ENCODE measurements at regions not wholly inside any gene's neighbourhood (a gene's known extent, or its start where the extent isn't known, plus 50 kb on each side); places are given as distances from the start of the nearest gene placed in this dataset.

DNA sequence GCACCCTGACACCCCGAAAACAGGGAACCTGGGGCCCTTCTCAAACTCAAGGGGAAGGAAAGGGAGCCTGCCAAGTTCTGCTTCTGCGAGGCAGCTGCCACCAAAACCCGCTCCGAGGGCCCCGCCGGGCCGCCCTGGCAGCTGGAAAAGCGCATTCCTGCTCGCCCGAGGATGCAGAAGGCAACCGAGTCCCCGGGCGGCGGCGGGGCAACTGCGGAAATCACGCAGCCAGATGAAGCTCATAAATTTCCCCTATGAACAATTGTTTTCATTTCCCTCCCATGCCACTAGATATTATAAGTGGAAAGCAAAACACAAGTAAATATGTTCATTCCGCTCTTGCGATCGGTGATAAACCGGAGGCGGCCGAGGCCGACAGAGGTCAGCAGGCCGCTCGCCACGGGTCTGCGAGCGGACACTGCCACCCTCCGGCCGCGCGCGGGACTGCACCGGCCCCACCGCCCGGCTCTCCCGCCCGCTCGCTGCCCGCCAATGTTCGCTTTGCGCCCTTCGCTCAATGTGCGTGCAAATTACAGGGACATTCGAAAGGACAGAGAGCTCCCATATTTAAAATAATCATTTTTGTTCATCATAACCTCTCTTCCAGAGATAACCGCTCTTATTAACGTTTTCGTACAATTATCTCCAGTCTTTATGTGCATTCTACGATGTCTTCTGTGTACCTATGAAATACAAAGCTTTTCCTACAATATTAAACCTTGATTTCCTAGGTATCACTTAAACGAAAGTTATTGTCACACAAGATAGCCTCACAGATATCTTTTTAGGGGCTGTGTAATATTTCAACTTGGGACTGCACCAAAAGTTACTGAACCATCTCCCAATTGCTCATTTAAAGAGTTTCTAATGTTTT lies 120.8 kb upstream of the ZNF507 start:
- peak; percentile 51 for DNase-seq

DNA sequence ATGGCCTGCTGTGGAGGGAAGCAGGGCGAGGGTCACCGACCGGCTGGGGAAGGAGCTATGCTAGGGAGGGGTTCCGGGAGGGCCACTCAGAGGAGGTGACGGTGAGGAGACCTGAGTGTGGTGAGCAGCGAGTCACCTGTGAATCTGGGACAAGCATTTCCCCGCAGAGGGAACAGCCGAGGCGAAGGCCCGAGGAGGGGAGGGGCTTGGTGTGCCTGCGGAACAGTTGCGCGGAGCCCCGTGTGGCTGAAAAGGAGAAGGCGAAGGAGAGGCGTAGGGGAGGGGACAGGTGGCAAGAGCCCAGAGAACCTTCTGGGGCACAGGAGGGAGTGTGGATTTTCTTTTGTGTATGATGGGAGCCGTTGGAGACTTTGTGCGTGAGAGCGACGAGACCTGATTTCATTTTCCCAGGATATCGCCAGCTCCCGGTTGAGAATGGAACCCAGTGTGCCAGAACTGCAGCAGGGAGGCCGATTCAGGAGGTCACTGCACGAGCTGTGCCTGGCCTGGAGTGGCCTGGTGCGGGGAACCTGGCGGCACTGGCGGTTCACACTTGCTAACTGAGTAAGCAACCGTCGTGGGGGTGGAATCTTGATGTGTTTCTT lies 117.7 kb upstream of the ZNF507 start:
- DNase-seq, result no peak

DNA sequence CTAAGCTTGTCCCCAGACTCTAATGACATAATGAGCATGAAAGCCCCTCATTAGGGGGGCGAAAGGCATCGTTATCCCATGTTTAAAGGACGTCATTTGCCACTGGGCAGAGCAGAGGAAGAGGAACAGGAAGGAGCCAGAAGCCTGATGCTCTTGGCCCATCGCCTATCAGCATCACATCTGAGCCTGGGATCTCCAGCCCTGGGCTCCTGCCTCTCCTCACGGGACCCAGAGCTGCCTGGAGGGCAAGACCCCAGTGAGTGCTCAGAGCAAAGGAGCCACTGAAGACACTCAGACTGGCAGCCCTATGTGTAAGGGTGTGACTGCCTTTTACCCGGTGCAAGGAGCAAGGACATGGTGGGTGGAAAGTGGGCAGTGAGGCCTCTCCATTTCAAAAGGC lies 115.0 kb upstream of the ZNF507 start:
- no peak for DNase-seq

DNA sequence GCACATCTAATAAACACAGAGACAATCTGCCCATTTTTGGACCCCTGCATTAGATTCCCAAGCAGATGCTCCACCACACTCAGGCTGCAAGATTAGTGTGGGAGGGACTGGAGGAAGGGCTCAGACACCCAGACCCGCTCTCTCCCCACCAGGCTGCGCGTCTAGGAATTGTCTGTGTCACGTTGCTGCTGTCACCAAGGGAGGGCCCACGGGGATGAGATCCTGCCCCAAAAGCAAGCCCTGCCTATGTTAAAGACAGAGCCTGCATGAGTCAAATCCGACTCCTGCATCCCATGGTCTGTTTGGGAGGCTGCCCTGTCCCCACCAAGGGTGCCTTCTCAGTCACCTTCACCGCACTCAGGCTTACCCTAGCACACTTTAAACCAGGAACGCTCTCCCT lies 114.4 kb upstream of the ZNF507 start:
- no peak for DNase-seq

DNA sequence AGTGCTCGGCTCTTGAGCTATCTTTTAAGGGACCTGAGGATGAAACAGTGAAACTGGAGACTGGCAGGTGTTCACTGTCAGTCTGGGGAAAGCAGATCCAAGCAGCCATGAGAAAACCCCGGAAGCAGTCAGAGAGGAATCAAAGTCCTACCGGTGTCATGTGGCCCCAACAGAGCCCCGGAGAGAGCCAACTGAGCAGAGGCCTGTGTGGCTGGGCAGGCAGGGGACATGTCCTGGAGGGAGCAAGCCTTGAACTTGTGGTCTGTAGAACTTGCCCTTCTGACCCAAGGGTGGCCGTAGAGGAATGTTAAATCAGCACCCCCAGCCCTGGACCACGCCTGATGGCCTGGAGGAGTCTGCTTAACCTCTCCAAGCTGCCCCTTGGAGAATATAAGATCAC lies 113.7 kb upstream of the ZNF507 start:
- no peak for DNase-seq

DNA sequence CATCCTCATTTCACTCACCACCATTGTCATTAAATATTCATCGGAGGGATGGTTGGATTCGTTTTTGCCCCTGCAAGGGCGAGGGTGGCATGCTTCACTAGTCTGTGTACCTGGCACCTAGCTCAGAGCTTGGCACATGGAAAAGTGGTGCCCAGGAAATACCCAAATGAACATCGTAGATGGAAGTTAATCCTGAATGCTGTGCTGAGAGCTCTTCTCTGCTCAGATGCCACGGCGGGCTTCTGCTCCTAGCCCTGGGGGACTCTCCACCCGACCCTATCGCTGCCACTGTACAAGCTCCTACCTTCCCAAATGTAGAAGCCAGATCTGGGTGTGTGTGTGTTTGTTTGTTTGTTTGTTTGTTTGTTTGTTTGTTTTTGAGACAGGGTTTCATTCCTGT lies 113.0 kb upstream of the ZNF507 start:
- DNase-seq, result no peak

DNA sequence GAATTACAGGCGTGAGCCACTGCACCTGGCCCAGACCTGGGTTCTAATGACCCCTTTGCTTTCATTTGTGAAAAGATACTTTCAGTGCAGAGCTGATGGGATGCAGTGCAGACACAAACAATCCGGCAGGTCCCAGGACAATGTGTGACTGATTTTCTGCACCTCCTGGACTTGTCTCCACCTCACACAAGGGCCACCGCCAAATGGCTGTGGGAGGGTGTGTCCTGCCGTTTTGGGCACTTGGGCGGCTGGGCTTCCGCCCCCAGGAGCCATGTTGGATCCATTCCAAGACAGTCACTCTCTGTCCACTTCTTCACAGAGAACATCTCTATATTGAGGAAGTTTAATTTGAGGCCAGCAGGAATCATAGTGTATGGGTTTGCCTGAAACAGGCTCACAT lies 112.3 kb upstream of the ZNF507 start:
- DNase-seq, result no peak

DNA sequence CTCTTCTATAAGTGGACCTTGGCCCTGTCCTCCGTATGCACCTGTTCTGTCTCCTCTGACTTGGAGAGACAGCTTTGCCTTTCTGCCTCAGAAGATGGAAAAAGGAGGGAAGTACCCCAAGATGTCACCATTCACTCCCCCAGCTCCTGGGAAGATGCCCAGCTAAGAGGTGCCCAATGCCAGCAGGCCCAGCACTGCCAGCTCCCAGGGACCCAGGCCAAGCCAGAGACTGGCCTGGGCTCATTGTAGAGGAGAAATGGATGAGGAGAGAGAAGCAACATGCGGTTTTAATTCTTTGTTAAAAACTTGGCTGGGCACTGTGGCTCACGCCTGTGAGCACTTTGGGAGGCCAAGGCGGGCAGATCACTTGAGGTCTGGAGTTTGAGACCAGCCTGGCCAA lies 111.5 kb upstream of the ZNF507 start:
- no peak for DNase-seq

DNA sequence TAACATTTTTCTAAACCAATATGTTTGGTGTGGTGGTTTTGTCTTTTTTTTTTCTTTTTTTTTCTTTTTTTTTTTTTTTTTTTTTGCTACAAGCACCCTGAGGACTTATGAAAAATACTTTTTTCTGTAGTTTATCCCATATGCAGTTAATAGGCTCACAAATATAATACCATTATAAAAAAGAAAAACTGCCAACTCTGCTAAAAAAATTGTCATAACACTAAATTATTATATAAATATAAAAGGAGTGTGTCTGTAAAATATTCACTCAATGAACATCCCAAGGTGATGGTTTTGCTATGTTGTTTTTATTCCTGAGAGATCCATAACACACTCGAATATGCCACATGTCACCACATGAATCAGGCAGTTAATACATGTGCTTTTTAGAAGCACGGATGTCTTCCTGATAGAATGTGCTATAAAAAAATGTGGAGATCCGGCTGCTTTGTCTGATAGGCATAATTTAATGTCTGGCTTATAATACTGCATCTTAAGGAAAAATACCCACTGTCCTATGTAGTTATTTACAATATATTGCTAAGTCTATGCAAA lies 110.7 kb upstream of the ZNF507 start:
- DNase-seq, result no peak

DNA sequence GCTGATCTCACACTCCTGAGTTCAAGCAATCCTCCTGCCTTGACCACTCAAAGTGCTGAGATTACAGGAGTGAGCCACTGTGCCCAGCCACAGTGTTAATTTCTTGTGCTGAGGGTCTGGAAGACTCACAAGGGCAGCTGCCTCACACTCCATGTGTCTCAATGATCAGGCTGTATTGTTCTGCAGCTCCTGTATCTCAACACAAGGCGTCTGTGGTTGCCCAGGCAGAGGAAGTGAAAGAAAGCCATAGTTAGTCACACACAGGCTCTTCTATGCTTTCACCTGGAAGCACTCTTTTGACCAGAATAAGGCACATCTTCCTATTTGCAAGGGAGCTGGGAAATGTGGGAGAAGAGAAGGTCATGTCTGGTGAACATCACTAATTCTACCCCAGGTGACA lies 107.3 kb upstream of the ZNF507 start:
- DNase-seq, result no peak

DNA sequence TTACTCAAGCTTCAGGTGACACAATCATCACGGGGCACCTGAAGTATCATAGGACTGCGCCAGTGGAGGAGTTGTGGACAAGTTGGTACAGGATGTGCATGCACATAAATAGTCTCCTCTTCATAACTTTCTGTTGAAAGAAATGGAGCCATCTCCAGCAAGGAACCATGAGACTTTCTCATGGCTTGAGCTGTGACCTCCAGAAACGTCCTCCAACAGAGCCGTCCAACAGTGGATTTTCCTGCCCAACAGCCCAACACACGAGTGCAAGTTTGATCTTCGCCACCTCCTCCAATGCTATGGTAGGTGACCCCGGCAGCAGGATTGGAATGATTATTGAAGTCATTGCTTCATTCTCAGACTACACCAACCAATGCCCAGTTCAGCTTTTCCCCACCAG lies 105.1 kb upstream of the ZNF507 start:
- no peak for DNase-seq

DNA sequence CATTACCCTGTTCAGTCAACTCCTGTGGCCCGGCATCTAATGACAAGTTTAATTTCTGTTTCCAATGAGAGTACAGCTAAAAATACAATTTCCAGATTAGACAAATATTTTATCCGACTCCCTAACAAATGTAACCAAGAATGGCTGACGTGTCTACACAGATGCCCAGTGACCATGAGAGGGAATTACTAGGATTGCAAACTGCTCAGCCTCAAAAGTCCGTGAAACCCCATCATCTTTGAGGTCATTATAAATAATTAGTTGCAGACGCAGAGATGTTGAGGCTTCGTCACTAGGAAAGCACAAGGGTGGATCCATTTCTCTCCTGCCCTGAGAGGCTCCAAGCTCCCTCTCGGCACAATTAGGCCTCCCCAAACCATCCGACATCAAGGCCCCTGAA lies 104.1 kb upstream of the ZNF507 start:
- no peak for DNase-seq

DNA sequence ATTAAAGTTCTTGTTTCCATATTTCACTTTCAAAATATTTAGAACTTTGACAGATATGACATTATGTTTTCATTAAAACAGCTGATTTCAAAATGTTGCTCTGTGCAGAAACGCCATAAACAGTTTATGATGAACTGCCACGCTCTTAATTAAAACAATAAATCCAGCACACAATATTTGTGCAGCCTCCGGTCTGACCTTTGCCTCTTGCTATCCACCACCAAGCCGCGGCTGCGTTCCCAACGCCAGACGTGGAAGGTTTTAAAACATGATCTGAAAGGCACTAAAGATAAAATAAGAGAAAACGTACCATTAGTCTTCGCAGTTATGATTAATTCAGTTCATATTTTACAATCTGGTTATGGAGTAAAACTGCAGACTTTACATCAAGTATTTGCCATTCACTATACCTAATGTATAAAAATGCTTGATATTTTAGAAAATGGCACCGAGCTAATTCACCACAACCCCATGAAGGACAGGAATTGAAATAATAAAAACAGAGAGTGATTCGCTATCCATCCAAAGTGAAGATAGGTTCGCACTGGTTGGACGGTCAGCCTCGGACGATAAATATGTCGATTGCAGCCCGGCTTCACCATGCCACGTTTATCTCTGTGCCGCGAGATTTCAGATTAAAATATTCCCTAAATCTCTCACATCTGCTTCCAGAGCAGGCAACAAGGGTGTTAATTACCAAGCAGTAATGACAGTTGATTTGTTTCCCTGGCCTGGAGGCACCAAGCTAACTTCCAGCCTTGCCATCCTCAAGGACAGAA lies 103.3 kb upstream of the ZNF507 start:
- DNase-seq, result no peak

DNA sequence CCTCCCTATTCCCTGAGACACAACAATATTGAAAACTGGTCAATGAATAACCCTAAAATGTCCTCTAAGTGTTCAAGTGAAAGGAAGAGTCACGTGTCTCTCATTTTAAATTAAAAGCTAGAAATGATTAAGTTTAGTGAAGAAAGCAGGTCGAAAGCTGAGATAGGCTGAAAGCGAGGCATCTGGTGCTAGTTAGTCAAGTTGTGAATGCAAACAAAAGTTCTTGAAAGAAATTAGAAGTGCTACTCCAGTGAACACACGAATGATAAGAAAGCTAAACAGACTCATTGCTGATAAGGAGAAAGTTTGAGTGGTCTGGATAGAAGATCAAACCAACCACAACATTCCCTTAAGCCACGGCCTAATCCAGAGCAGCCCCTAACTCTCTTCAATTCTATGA lies 99.4 kb upstream of the ZNF507 start:
- no peak for DNase-seq

DNA sequence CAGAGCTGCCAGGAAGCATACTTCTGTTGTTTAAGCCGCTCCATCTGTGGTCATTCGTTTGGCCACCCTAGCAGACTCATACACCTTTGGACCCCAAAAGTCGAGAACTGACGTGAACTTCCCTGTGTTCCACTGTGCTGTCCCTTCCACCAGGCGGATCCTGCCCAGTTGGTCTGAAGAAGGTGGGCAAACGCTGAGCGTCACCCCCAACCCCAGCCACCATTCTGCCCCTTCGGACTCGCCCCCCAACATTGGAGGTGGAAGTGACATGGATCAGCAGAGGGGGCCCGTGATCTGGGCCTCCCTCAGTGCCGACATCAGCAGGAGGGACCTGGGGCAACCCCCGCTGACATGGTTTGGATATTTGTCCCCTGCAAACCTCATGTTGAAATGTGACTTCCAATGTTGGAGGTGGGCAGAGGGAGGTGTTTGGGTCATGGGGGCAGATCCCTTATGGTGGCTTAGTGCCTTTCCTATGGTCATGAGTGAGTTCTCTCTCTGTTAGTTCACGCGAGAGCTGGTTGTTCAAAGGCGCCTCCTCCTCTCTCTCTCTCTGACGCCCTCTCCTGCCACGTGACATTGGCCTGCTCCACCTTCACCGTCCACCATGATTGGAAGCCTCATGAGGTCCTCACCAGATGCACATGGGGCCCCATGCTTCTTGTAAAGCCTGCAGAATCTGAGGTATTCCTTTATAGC lies 93.6 kb upstream of the ZNF507 start:
- DNase-seq, result no peak

DNA sequence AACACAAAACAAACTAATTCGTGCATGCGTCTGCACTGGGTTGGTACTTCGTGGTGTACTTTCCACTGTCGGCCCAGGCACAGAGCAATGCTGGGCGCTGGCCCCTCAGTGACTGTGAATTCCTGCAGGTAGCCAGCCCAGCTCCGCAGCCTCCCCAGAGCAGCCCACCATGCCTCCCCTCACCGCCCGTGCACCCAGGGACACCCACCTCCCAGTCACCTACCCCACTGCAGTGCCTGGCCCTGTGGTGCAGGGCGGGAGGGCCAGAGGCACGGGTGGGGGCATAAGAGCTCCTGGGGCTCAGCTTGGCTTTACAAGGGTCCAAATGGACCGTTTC lies 93.1 kb upstream of the ZNF507 start:
- DNase-seq, result no peak

DNA sequence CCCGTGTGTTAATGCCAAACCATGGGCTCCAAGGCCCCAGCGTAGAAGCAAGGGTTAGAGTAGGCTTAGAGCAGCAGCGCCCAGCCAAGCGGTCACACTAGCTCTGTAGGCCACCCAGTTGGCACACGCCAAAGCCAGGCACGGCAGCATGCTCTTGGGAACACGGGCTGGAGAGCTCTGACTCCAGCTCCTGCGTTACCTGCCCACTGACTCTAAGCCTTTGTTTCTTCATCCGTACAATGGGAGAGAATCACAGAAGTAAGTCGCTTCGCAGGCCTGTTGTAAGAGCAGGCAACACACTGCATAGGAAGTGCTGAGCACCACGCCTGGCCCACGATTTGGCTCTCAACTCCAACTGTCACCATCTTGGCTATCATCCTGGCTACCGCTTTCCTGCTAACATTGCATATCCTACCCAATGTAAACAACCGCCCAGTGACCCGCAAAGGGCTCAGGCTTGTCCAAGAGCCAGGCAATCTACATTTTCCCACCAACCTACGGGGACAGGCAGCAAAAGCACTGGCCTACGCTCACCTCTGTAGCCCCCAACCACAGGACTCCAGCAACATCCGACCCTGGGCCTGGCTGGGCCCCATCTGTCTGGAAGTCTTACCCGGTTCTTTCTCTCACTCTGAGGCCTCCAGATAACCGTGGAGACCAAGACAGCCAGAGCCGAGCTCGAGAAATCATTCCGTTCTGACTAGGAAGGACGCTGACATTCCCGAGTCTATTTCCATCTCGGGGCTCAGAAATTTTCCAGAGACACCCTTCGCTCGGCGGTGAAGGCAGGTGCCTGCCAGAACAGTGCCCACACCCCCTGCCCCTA lies 91.5 kb upstream of the ZNF507 start:
- DNase-seq, result no peak

DNA sequence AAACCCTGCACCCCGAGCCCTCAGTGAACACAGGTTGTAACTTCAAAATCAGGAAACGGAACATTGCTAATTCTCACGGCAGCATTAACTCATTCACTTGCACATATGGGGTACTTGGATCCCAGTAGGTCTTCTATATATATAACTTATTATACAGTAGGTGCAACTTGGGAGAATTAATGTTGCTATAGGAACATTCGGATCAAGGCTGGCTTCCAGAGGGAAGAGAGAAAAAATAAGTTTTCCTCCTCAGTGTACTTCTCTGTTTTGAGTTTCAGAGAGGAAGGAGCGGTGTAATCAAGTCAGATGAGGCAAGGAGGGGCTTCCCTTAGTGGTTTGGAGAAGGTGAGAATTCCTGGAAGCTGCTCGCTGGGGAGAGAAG lies 90.9 kb upstream of the ZNF507 start:
- no peak for DNase-seq

DNA sequence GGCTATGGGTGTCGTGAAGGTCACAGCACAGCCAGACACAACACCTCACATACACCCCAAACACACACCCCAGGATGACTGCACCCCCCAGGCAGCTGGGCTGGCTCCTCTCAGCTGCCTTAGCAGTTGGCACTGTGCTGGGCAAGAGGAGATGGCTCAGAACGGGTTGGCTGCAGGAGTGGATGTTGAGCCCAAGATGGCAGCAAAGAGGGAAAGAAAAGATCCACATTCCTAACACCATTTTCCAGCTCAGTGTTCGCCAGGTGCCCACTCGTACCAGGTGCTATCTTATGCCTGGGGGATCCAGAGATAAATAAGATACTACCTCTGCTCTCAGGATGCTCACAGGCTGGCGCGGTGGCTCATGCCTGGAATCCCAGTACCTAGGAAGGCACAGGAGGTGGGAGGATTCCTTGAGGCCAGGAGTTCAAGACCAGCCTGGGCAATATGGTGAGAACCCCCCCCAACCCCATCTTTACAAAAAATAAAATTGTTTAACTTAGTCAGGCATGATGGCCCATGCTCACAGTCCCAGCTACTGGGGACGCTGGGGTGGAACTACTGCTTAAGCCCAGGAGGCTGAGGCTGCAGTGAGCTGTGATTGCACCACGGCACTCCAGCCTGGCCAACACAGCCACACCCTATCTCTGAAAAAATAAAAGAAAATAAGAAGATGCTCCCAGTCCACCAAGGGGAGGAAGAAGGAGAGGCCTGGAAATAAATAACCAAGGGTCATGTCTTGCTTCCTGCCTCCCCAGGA lies 89.7 kb upstream of the ZNF507 start:
- DNase-seq, result no peak

DNA sequence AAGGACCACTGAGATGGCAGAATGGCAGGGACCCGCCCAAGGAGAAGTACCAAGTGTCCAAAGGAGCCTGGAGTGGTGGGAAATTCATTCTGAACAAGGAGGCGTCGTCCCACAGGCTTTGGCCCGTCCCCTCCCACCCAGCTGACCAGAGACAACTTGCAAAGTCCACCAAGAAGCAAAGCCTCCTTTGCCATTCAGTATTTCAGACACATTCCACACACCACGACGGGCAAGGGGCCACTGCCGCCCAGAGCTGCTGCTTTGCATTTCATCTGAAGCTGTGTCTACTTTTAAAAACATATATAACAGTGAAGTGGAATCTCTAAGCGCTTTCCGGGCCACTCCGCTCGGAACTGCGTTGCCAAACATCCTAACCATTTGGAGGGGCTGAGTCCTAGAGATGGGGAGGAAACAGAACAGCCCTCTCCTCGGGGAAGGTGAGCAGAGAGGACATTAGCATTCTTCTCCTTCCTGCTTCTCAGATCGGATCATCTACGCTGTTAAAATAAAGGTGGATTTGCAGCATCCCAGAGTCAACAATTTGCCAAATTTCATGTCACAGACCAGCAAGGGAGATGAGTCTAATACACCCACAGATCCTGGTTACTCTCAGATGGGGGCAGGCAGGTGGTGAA lies 89.0 kb upstream of the ZNF507 start:
- no peak for DNase-seq

Measured in T-helper 9 cell (primary cell).